BJ (cell line): ENCODE measurements at regions not wholly inside any gene's neighbourhood (a gene's known extent, or its start where the extent isn't known, plus 50 kb on each side); places are given as distances from the start of the nearest gene placed in this dataset.

Experiments used
- CTCF ChIA-PET: fragments of 350-600 bp; formaldehyde crosslinking; extraction: SDS; loops from one replicate; lab custom pipeline; 2021; ENCODE audit warnings: antibody characterized with exemption, inconsistent platforms; lab: Yijun Ruan, JAX
- POLR2A ChIA-PET: fragments of 300-600 bp; sonication (Branson Sonifier 250); formaldehyde crosslinking; extraction: SDS; loops from one replicate; lab custom pipeline; 2021; ENCODE audit warnings: antibody characterized with exemption; lab: Charles Lee
- DNase-seq: peaks from one replicate; pipeline ENCODE4 v3.0.0-alpha.2; 2011; ENCODE audit warnings: low read depth
- H3K27me3 ChIP-seq: 2 replicates; pipeline ENCODE4 v1.6.0; 2011; ENCODE audit warnings: low read length; ENCODE audit not compliant: control insufficient read depth, insufficient read depth
- H3K36me3 ChIP-seq: 2 replicates; pipeline ENCODE4 v1.5.1; 2011; ENCODE audit warnings: low read length; ENCODE audit not compliant: control insufficient read depth, insufficient read depth
- H3K4me3 ChIP-seq: 2 replicates; pipeline ENCODE4 v1.5.1; 2011; ENCODE audit warnings: low read depth, mild to moderate bottlenecking, control low read depth, low read length
- CTCF ChIP-seq: IDR thresholded peaks from 2 replicates; pipeline ENCODE4 v1.5.1; 2011; ENCODE audit warnings: low read depth, mild to moderate bottlenecking, control low read depth, inconsistent platforms, low read length, moderate library complexity; ENCODE audit not compliant: insufficient read depth

GRCh38 chr9:70478963-70479641 lies 64.6 kb upstream of the KLF9 start:
- no peak for DNase-seq
- Histone ChIP-seq H3K4me3 (no peak overlapping the region), H3K27me3 (no peaks in the 10 kb centered on the region), H3K36me3 (no peaks in the 10 kb centered on the region)
- CTCF ChIA-PET: interaction anchor here (0.7 to 2.0 kb wide), 8 partner anchors 10 to 123 kb away, joined by 3 to 9 read pairs (median 4); no protein-coding TSS in a partner anchor
- POLR2A ChIA-PET: interaction anchor here (0.6 kb wide), 1 partner anchor 107 kb away, joined by 3 read pairs; no protein-coding TSS in a partner anchor
- TF ChIP-seq CTCF: no peak

- Histone ChIP-seq H3K4me3 (no peak overlapping the region), H3K36me3 (no peaks in the 10 kb centered on the region), H3K27me3 (no peaks in the 10 kb centered on the region)
- ChIA-PET CTCF (interaction anchor here (1.5 kb wide), 1 partner anchor 124 kb away, joined by 5 read pairs; no protein-coding TSS in a partner anchor), POLR2A (no interaction called here)
- no peak for DNase-seq
- TF ChIP-seq CTCF: no peak
These were observed 63.5 kb upstream of the KLF9 start for GRCh38 chr9:70477907-70478480.

GRCh38 chr9:70477146-70477745 lies 62.8 kb upstream of the KLF9 start:
- ChIA-PET POLR2A (no interaction called here), CTCF (no interaction called here)
- DNase-seq: no peak
- no peak for TF ChIP-seq CTCF
- Histone ChIP-seq H3K27me3 (no peaks in the 10 kb centered on the region), H3K36me3 (no peaks in the 10 kb centered on the region), H3K4me3 (no peak overlapping the region)

- H3K4me3 ChIP-seq: no peak overlapping the region
- TF ChIP-seq CTCF: no peak
- ChIA-PET CTCF (interaction anchor here (2.7 kb wide), 1 partner anchor 9 kb away, joined by 13 read pairs; no protein-coding TSS in a partner anchor), POLR2A (no interaction called here)
- no peak for DNase-seq
- H3K27me3 ChIP-seq: no peaks in the 10 kb centered on the region
- H3K36me3 ChIP-seq: no peaks in the 10 kb centered on the region
These were observed 60.8 kb upstream of the KLF9 start for GRCh38 chr9:70475211-70475610.

GRCh38 chr9:70474413-70474812 lies 60.0 kb upstream of the KLF9 start:
- no peak overlapping the region for H3K4me3 ChIP-seq
- TF ChIP-seq CTCF: no peak
- ChIA-PET CTCF (interaction anchor here (0.5 to 2.7 kb wide), 3 partner anchors 10 to 1360 kb away, joined by 3 to 13 read pairs (median 3); no protein-coding TSS in a partner anchor), POLR2A (no interaction called here)
- no peak for DNase-seq
- no peaks in the 10 kb centered on the region for H3K27me3 ChIP-seq
- H3K36me3 ChIP-seq: no peaks in the 10 kb centered on the region
